WTC11 (cell line): ENCODE measurements at regions not wholly inside any gene's neighbourhood (a gene's known extent, or its start where the extent isn't known, plus 50 kb on each side); places are given as distances from the start of the nearest gene placed in this dataset.

ENCODE experiments used
- ATAC-seq: fragments of 200-7000 bp; cut with Tn5 transposase; 2 replicates; pipeline ENCODE4 v1.10.0; 2021; ENCODE audit warnings: mild to moderate bottlenecking, moderate library complexity
- CTCF ChIA-PET: fragments of 300-600 bp; sonication (Branson Sonifier 250); formaldehyde crosslinking; loops from one replicate; lab custom pipeline; 2021; ENCODE audit warnings: antibody characterized with exemption; lab: Charles Lee
- POLR2A ChIA-PET: fragments of 350-600 bp; sonication (Branson Sonifier 250); formaldehyde crosslinking; loops from one replicate; lab custom pipeline; 2021; ENCODE audit warnings: antibody characterized with exemption; lab: Charles Lee
- DNase-seq: peaks from one replicate; pipeline ENCODE4 v3.0.0; 2021; ENCODE audit warnings: low spot score
- H3K27ac Mint-ChIP-seq: 2 replicates; pipeline ENCODE4 v1.8.0; 2021; ENCODE audit warnings: mixed read lengths
- H3K27me3 Mint-ChIP-seq: 2 replicates; pipeline ENCODE4 v1.8.0; 2021; ENCODE audit warnings: low read depth, mild to moderate bottlenecking, moderate library complexity, mixed read lengths
- H3K36me3 Mint-ChIP-seq: 2 replicates; pipeline ENCODE4 v1.8.0; 2021; ENCODE audit warnings: mixed read lengths
- H3K4me1 Mint-ChIP-seq: 2 replicates; pipeline ENCODE4 v1.8.0; 2022; ENCODE audit warnings: mixed read lengths
- H3K4me3 Mint-ChIP-seq: 2 replicates; pipeline ENCODE4 v1.8.0; 2021; ENCODE audit warnings: mild to moderate bottlenecking, moderate library complexity, mixed read lengths
- H3K9me3 Mint-ChIP-seq: 2 replicates; pipeline ENCODE4 v1.8.0; 2021; ENCODE audit warnings: mixed read lengths
- ATF1 ChIP-seq: sonication (generic); formaldehyde crosslinking; IDR thresholded peaks from 2 replicates; pipeline ENCODE4 v1.8.1; 2023; ENCODE audit warnings: mild to moderate bottlenecking, moderate library complexity, missing genetic modification reagents
- ELF4 ChIP-seq: sonication (generic); formaldehyde crosslinking; IDR thresholded peaks from 2 replicates; pipeline ENCODE4 v1.8.1; 2022; ENCODE audit warnings: low read depth, mild to moderate bottlenecking, moderate library complexity, missing genetic modification reagents
- HMGA2 ChIP-seq: fragments of 250-450 bp; sonication (Bioruptor Pico); IDR thresholded peaks from 2 replicates; pipeline ENCODE4 v1.4.0; 2021; ENCODE audit warnings: mild to moderate bottlenecking, moderate library complexity
- IRF2 ChIP-seq: sonication (generic); formaldehyde crosslinking; IDR thresholded peaks from 2 replicates; pipeline ENCODE4 v1.8.0; 2022; ENCODE audit warnings: low read depth, missing genetic modification reagents, borderline replicate concordance
- MYBL2 ChIP-seq: sonication (generic); formaldehyde crosslinking; IDR thresholded peaks from 2 replicates; pipeline ENCODE4 v1.8.1; 2023; ENCODE audit warnings: mild to moderate bottlenecking, moderate library complexity, missing genetic modification reagents
- NFYB ChIP-seq: sonication (generic); formaldehyde crosslinking; conservative IDR thresholded peaks from 2 replicates; pipeline ENCODE4 v1.8.0; 2022; ENCODE audit warnings: low read depth, missing genetic modification reagents
- PRRX2 ChIP-seq: fragments of 250-450 bp; sonication (Bioruptor Pico); IDR thresholded peaks from 2 replicates; pipeline ENCODE4 v1.8.0; 2021; ENCODE audit warnings: mild to moderate bottlenecking
- RELA ChIP-seq: sonication (generic); formaldehyde crosslinking; IDR thresholded peaks from 2 replicates; pipeline ENCODE4 v1.8.1; 2022; ENCODE audit warnings: missing genetic modification reagents, mild to moderate bottlenecking, borderline replicate concordance
- RORB ChIP-seq: fragments of 250-450 bp; sonication (Bioruptor Pico); IDR thresholded peaks from 2 replicates; pipeline ENCODE4 v1.9.0; 2021; ENCODE audit warnings: mild to moderate bottlenecking
- SP1 ChIP-seq: sonication (generic); formaldehyde crosslinking; conservative IDR thresholded peaks from 2 replicates; pipeline ENCODE4 v1.8.1; 2022; ENCODE audit warnings: missing genetic modification reagents
- TEAD1 ChIP-seq: sonication (generic); formaldehyde crosslinking; IDR thresholded peaks from 2 replicates; pipeline ENCODE4 v1.8.0; 2022; ENCODE audit warnings: mild to moderate bottlenecking, missing genetic modification reagents
- TP53 ChIP-seq: sonication (generic); formaldehyde crosslinking; IDR thresholded peaks from 2 replicates; pipeline ENCODE4 v1.8.1; 2023; ENCODE audit warnings: mild to moderate bottlenecking, missing genetic modification reagents
- ZNF121 ChIP-seq: sonication (generic); formaldehyde crosslinking; IDR thresholded peaks from 2 replicates; pipeline ENCODE4 v1.8.0; 2023; ENCODE audit warnings: missing genetic modification reagents
- ZNF138 ChIP-seq: sonication (generic); formaldehyde crosslinking; conservative IDR thresholded peaks from 2 replicates; pipeline ENCODE4 v1.8.1; 2022; ENCODE audit warnings: mild to moderate bottlenecking, moderate library complexity, missing genetic modification reagents
- ZNF232 ChIP-seq: sonication (generic); formaldehyde crosslinking; IDR thresholded peaks from 2 replicates; pipeline ENCODE4 v1.8.0; 2022; ENCODE audit warnings: mild to moderate bottlenecking, missing genetic modification reagents
- ZNF671 ChIP-seq: fragments of 250-450 bp; sonication (Bioruptor Pico); IDR thresholded peaks from 2 replicates; pipeline ENCODE4 v1.8.0; 2021; ENCODE audit warnings: mild to moderate bottlenecking
- TF ChIP-seq, protein P1 (sequence below): fragments of 250-450 bp; sonication (Bioruptor Pico); IDR thresholded peaks from 2 replicates; pipeline ENCODE4 v1.9.0; 2021; ENCODE audit warnings: mild to moderate bottlenecking
- TF ChIP-seq, protein P2 (sequence below): sonication (generic); formaldehyde crosslinking; IDR thresholded peaks from 2 replicates; pipeline ENCODE4 v1.8.1; 2022; ENCODE audit warnings: low read depth, mild to moderate bottlenecking, moderate library complexity, missing genetic modification reagents, borderline replicate concordance
- TF ChIP-seq, protein P3 (sequence below): sonication (generic); formaldehyde crosslinking; IDR thresholded peaks from 2 replicates; pipeline ENCODE4 v1.8.1; 2023; ENCODE audit warnings: mild to moderate bottlenecking, missing genetic modification reagents
- TF ChIP-seq, protein P4 (sequence below): fragments of 250-450 bp; sonication (Bioruptor Pico); conservative IDR thresholded peaks from 2 replicates; pipeline ENCODE4 v1.9.0; 2021; ENCODE audit warnings: mild to moderate bottlenecking
- TF ChIP-seq, protein P5 (sequence below): sonication (generic); formaldehyde crosslinking; IDR thresholded peaks from 2 replicates; pipeline ENCODE4 v1.8.1; 2023; ENCODE audit warnings: mild to moderate bottlenecking, missing genetic modification reagents, moderate library complexity
- TF ChIP-seq, protein P6 (sequence below): sonication (generic); formaldehyde crosslinking; IDR thresholded peaks from 2 replicates; pipeline ENCODE4 v1.8.0; 2022; ENCODE audit warnings: mild to moderate bottlenecking, missing genetic modification reagents

DNA sequence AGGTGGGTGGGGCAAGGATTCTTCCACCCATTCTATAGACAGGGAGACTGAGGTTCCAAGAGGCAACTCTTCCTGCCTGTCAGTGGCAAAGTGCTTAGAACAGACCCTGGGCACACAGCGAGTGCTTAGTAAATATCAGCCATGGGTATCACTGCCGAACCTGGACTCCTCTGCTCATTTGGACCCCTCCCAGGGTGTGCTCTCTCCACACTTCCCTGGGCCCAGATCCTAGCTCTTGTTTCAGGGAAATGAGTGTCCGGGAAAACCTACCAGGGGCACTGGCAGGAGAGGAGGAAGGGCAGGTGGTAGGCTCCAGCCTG lies 136.3 kb downstream of the CYP26B1 start:
- no peaks in the 10 kb centered on the region for H3K36me3 Mint-ChIP-seq
- H3K4me3 Mint-ChIP-seq: no peak overlapping the region
- no peak for DNase-seq
- H3K9me3 Mint-ChIP-seq: peaks cover 4% of the 10 kb centered on the region; the same call in 1 of the 2 replicates
- no peak for ATAC-seq
- no peaks in the 10 kb centered on the region for H3K27me3 Mint-ChIP-seq
- H3K27ac Mint-ChIP-seq: no peak overlapping the region
- TF ChIP-seq ATF1 (CRISPR knock-in tag): no peak
- TF ChIP-seq MYBL2: no peak
- no peak for TF ChIP-seq ZNF232 (CRISPR knock-in tag)
- ChIA-PET CTCF (interaction anchor here (2.8 kb wide), 1 partner anchor 87 kb away, joined by 12 read pairs; no protein-coding TSS in a partner anchor), POLR2A (no interaction called here)
- H3K4me1 Mint-ChIP-seq: peaks cover 14% of the 10 kb centered on the region

DNA sequence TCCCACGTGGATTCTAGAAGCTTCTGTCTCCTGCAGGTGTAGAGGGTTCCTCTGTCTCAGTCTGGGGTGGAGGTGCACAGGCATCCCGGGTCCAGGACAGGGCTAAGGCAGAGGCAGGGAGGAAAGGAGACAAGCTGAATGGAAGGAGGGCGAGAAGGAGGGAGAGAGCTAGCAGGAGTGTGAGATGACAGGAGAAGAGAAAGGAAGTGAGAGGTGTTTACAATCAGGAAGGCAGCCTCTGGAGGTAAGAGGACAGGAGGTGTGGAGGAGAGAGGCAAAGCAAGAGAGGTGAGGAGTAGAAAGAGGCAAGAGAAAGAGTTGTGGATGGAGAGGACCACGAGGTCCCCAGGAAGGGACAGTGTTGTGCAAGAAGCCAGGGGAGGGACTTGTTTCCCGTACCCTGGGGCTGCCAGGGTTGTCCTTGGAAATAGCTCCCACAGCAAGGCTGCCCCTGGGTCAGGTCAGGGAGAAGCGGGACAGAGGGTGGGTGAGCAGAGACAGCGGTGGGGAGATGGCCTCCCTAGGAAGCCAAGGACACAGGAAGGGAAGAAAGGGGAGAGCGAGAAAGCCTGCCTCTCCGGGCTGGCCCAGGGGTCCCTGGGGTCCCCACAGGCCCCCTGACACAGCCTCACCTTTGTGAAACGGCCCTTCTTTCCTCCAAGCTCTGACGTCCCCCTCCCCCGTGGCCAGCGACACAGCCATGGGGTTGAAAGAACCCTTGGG lies 136.9 kb downstream of the CYP26B1 start:
- ATAC-seq (no peak), DNase-seq (no peak)
- peaks cover 14% of the 10 kb centered on the region for H3K4me1 Mint-ChIP-seq
- H3K27me3 Mint-ChIP-seq: no peaks in the 10 kb centered on the region
- no peak overlapping the region for H3K4me3 Mint-ChIP-seq
- TF ChIP-seq TP53 (CRISPR knock-in tag) (no peak), PRRX2 (no peak), IRF2 (CRISPR knock-in tag) (no peak), HMGA2 (CRISPR knock-in tag) (no peak)
- TF ChIP-seq, protein P1, sequence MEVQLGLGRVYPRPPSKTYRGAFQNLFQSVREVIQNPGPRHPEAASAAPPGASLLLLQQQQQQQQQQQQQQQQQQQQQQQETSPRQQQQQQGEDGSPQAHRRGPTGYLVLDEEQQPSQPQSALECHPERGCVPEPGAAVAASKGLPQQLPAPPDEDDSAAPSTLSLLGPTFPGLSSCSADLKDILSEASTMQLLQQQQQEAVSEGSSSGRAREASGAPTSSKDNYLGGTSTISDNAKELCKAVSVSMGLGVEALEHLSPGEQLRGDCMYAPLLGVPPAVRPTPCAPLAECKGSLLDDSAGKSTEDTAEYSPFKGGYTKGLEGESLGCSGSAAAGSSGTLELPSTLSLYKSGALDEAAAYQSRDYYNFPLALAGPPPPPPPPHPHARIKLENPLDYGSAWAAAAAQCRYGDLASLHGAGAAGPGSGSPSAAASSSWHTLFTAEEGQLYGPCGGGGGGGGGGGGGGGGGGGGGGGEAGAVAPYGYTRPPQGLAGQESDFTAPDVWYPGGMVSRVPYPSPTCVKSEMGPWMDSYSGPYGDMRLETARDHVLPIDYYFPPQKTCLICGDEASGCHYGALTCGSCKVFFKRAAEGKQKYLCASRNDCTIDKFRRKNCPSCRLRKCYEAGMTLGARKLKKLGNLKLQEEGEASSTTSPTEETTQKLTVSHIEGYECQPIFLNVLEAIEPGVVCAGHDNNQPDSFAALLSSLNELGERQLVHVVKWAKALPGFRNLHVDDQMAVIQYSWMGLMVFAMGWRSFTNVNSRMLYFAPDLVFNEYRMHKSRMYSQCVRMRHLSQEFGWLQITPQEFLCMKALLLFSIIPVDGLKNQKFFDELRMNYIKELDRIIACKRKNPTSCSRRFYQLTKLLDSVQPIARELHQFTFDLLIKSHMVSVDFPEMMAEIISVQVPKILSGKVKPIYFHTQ (CRISPR knock-in tag): no peak
- H3K9me3 Mint-ChIP-seq: peaks cover 4% of the 10 kb centered on the region; the same call in 1 of the 2 replicates
- H3K36me3 Mint-ChIP-seq: no peaks in the 10 kb centered on the region
- CTCF ChIA-PET: interaction anchor here (1.2 to 2.8 kb wide), 2 partner anchors 87 to 106 kb away, joined by 3 to 12 read pairs; no protein-coding TSS in a partner anchor
- POLR2A ChIA-PET: no interaction called here
- H3K27ac Mint-ChIP-seq: no peak overlapping the region

DNA sequence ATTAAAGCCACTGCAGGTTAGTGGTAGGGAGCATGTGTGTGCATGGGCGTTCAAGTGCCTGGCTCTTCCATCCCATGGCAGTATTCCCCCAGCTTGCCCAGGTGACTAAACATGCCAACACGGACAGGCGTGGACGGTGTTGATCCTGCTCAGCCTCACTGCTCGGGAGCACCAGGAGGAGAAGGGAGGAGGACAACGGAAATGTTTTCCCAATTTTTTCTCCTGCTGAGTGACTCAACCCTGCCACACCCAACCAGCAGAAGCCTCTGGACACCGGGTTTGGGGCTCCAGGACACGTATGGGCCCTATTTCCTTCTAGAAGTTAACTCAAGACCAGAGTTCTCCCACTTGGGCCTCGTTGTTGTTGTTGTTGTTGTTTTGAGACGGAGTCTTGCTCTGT lies 139.1 kb downstream of the CYP26B1 start:
- no peak for DNase-seq
- Mint-ChIP-seq H3K27ac (no peak overlapping the region), H3K9me3 (no peaks in the 10 kb centered on the region), H3K4me3 (no peak overlapping the region), H3K4me1 (peaks cover 14% of the 10 kb centered on the region), H3K36me3 (no peaks in the 10 kb centered on the region), H3K27me3 (no peaks in the 10 kb centered on the region)
- ChIA-PET CTCF (interaction anchor here (0.9 kb wide), 1 partner anchor 147 kb away, joined by 3 read pairs; no protein-coding TSS in a partner anchor), POLR2A (no interaction called here)
- no peak for ATAC-seq
- TF ChIP-seq, protein P2, sequence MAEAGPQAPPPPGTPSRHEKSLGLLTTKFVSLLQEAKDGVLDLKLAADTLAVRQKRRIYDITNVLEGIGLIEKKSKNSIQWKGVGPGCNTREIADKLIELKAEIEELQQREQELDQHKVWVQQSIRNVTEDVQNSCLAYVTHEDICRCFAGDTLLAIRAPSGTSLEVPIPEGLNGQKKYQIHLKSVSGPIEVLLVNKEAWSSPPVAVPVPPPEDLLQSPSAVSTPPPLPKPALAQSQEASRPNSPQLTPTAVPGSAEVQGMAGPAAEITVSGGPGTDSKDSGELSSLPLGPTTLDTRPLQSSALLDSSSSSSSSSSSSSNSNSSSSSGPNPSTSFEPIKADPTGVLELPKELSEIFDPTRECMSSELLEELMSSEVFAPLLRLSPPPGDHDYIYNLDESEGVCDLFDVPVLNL (CRISPR knock-in tag): no peak
- TF ChIP-seq, protein P3, sequence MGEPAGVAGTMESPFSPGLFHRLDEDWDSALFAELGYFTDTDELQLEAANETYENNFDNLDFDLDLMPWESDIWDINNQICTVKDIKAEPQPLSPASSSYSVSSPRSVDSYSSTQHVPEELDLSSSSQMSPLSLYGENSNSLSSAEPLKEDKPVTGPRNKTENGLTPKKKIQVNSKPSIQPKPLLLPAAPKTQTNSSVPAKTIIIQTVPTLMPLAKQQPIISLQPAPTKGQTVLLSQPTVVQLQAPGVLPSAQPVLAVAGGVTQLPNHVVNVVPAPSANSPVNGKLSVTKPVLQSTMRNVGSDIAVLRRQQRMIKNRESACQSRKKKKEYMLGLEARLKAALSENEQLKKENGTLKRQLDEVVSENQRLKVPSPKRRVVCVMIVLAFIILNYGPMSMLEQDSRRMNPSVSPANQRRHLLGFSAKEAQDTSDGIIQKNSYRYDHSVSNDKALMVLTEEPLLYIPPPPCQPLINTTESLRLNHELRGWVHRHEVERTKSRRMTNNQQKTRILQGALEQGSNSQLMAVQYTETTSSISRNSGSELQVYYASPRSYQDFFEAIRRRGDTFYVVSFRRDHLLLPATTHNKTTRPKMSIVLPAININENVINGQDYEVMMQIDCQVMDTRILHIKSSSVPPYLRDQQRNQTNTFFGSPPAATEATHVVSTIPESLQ (CRISPR knock-in tag): no peak
- TF ChIP-seq RELA (CRISPR knock-in tag) (no peak), ZNF671 (CRISPR knock-in tag) (no peak), RORB (CRISPR knock-in tag) (no peak), NFYB (CRISPR knock-in tag) (no peak), ZNF138 (CRISPR knock-in tag) (no peak), TEAD1 (no peak), ELF4 (CRISPR knock-in tag) (no peak), ZNF121 (CRISPR knock-in tag) (no peak), SP1 (CRISPR knock-in tag) (no peak)
- TF ChIP-seq, protein P4, sequence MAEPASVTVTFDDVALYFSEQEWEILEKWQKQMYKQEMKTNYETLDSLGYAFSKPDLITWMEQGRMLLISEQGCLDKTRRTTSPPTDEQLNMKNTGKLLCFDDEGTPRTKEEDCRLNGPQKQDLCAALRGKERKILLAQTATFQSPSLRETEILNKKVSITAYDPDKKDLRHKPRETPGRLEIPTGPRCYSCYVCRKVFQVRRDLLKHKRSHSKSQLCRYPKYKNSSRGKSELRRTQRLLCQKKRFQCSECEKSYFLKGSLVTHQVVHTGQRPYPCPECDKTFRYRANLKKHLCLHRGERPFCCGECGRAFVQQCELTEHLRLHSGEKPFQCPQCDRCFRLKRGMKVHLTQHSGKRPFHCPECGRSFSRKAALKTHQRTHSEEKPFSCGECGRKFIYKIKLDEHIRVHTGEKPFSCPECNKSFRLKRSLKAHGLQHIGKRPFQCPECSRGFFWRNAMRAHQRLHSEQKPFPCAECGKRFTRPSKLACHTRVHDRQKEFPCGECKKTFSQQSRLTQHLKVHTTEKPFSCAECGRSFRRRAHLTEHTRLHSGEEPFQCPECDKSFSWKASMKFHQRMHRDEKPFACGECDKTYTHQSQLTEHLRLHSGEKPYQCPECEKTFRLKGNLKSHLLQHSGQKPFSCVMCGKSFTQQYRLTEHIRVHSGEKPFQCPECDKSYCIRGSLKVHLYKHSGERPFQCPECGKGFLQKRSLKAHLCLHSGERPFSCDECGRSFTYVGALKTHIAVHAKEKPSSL (CRISPR knock-in tag): no peak
- TF ChIP-seq, protein P5, sequence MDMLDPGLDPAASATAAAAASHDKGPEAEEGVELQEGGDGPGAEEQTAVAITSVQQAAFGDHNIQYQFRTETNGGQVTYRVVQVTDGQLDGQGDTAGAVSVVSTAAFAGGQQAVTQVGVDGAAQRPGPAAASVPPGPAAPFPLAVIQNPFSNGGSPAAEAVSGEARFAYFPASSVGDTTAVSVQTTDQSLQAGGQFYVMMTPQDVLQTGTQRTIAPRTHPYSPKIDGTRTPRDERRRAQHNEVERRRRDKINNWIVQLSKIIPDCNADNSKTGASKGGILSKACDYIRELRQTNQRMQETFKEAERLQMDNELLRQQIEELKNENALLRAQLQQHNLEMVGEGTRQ: no peak
- TF ChIP-seq, protein P6, sequence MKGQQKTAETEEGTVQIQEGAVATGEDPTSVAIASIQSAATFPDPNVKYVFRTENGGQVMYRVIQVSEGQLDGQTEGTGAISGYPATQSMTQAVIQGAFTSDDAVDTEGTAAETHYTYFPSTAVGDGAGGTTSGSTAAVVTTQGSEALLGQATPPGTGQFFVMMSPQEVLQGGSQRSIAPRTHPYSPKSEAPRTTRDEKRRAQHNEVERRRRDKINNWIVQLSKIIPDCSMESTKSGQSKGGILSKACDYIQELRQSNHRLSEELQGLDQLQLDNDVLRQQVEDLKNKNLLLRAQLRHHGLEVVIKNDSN (CRISPR knock-in tag): no peak
- TF ChIP-seq, all 79 proteins: peak for 0
